Sigmoid colon (tissue), 4 donors: ENCODE measurements at regions not wholly inside any gene's neighbourhood (a gene's known extent, or its start where the extent isn't known, plus 50 kb on each side); places are given as distances from the start of the nearest gene placed in this dataset.

ENCODE experiments used
- EP300 ChIP-seq, 4 donors: sonication (generic); formaldehyde crosslinking; IDR thresholded peaks; one replicate each; pipeline ENCODE4 v1.6.1; 2017; ENCODE audit warnings: antibody characterized with exemption in 4 of 4
- POLR2A ChIP-seq, 2 donors: fragments of 450-650 bp; IDR thresholded peaks; one replicate each; pipeline ENCODE4 v1.6.1; 2016; ENCODE audit warnings: antibody characterized with exemption in 2 of 2, mild to moderate bottlenecking in 2 of 2, moderate library complexity in 2 of 2
- POLR2AphosphoS5 ChIP-seq, 4 donors: sonication (generic); formaldehyde crosslinking; IDR thresholded peaks; one replicate each; pipeline ENCODE4 v1.6.1; 2017; ENCODE audit warnings: antibody characterized with exemption in 4 of 4
- TF ChIP-seq, protein P1 (sequence below), 4 experiments: fragments of 450-650 bp in 3 of 4; fragments of 200-600 bp in 1 of 4; IDR thresholded peaks; one replicate each; pipeline ENCODE4 v1.5.1; 2016 to 2019; ENCODE audit warnings: antibody characterized with exemption in 4 of 4, mild to moderate bottlenecking in 3 of 4, moderate library complexity in 2 of 4

DNA sequence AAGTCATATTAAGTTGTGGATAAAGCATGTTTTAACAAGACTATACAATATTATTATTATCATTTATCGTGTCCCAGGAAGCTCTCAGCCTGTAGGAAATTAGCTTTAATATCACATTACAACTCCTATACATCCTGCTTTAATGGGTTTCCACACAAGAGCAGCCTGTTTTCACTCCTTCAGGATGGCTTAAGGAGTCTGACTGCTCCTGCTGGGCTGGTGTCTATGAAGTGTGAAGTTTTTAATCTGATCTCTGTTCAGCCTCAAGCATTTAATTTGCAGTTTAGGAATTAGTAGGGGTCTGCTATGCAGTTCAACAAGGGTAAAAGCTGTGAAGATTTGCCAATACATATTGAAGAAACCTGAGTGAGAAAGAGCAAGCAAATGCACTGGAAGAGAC lies 653.4 kb upstream of the LRRC4C start:
- TF ChIP-seq, protein P1, sequence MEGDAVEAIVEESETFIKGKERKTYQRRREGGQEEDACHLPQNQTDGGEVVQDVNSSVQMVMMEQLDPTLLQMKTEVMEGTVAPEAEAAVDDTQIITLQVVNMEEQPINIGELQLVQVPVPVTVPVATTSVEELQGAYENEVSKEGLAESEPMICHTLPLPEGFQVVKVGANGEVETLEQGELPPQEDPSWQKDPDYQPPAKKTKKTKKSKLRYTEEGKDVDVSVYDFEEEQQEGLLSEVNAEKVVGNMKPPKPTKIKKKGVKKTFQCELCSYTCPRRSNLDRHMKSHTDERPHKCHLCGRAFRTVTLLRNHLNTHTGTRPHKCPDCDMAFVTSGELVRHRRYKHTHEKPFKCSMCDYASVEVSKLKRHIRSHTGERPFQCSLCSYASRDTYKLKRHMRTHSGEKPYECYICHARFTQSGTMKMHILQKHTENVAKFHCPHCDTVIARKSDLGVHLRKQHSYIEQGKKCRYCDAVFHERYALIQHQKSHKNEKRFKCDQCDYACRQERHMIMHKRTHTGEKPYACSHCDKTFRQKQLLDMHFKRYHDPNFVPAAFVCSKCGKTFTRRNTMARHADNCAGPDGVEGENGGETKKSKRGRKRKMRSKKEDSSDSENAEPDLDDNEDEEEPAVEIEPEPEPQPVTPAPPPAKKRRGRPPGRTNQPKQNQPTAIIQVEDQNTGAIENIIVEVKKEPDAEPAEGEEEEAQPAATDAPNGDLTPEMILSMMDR (IDR thresholded peaks at IDR 0.05) = no peak
- TF ChIP-seq POLR2AphosphoS5 (IDR thresholded peaks at IDR 0.05) (no peak), POLR2A (IDR thresholded peaks at IDR 0.05) (no peak), EP300 (IDR thresholded peaks at IDR 0.05) (no peak)
